ENCODE measurements at regions not wholly inside any gene's neighbourhood (a gene's known extent, or its start where the extent isn't known, plus 50 kb on each side); places are given as distances from the start of the nearest gene placed in this dataset.
"Not testable (repeated sequence)": the region's sequence is repeated elsewhere in the genome, so short reads cannot be mapped to it uniquely, and the experiment has no call there.

- no peak for TF ChIP-seq CTCF (IDR thresholded peaks at IDR 0.05)
- no peak for DNase-seq (ENCODE audit: low spot score)
- ATAC-seq (ENCODE audit: low FRiP score) = no peak
Observed at GRCh38 chr16:46519063-46519462, 102.1 kb downstream of the SHCBP1 start.

GRCh38 chr16:46496701-46497100, 124.5 kb downstream of the SHCBP1 start:
- DNase-seq (ENCODE audit: low spot score) = no peak
- no peak for ATAC-seq (ENCODE audit: low FRiP score)
- TF ChIP-seq CTCF (IDR thresholded peaks at IDR 0.05) = no peak

- no peak for DNase-seq (ENCODE audit: low spot score)
- no peak for ATAC-seq (ENCODE audit: low FRiP score)
- TF ChIP-seq CTCF (IDR thresholded peaks at IDR 0.05) = no peak
Observed at GRCh38 chr16:46482895-46483294, 138.3 kb downstream of the SHCBP1 start.

- no peak for ATAC-seq (ENCODE audit: low FRiP score)
- no peak for TF ChIP-seq CTCF (IDR thresholded peaks at IDR 0.05)
- no peak for DNase-seq (ENCODE audit: low spot score)
Observed at GRCh38 chr16:46466239-46466638, 154.9 kb downstream of the SHCBP1 start.

- ATAC-seq (ENCODE audit: low FRiP score) = not testable (repeated sequence)
Observed at GRCh38 chr16:46454801-46455200, 166.4 kb downstream of the SHCBP1 start.

GRCh38 chr16:46428108-46429061, 192.8 kb downstream of the SHCBP1 start:
- no peak for TF ChIP-seq CTCF (IDR thresholded peaks at IDR 0.05)
- DNase-seq (ENCODE audit: low spot score) = no peak
- no peak for ATAC-seq (ENCODE audit: low FRiP score)

More at GRCh38 chr16:46454801-46455200, 166.4 kb downstream of the SHCBP1 start:
- not testable (repeated sequence) for DNase-seq (ENCODE audit: low spot score)

GRCh38 chr16:46427340-46428107, 193.7 kb downstream of the SHCBP1 start:
- no peak for DNase-seq (ENCODE audit: low spot score)
- no peak for TF ChIP-seq CTCF (IDR thresholded peaks at IDR 0.05)
- no peak for ATAC-seq (ENCODE audit: low FRiP score)

All from omental fat pad (tissue), 3 donors.